ENCODE measurements at regions not wholly inside any gene's neighbourhood (a gene's known extent, or its start where the extent isn't known, plus 50 kb on each side); places are given as distances from the start of the nearest gene placed in this dataset.
"Not testable (repeated sequence)": the region's sequence is repeated elsewhere in the genome, so short reads cannot be mapped to it uniquely, and the experiment has no call there.

GRCh38 chr15:22134941-22135566 is 54.7 kb downstream of the OR4M2 start:
- in situ Hi-C loops (cut with HindIII; ENCODE audit: low pct_unique_long_range_greater_than_20kb, low sequenced_read_pairs); DNase-seq (ENCODE audit: low read depth in 1 of 2, low spot score in 1 of 2): not testable (repeated sequence)

- in situ Hi-C loops (cut with HindIII; ENCODE audit: low pct_unique_long_range_greater_than_20kb, low sequenced_read_pairs); DNase-seq (ENCODE audit: low read depth in 1 of 2, low spot score in 1 of 2): not testable (repeated sequence)
Observed at GRCh38 chr15:22137572-22137971, 57.2 kb downstream of the OR4M2 start.

GRCh38 chr15:22141106-22141505 is 60.8 kb downstream of the OR4M2 start:
- in situ Hi-C loops (cut with HindIII; ENCODE audit: low pct_unique_long_range_greater_than_20kb, low sequenced_read_pairs); DNase-seq (ENCODE audit: low read depth in 1 of 2, low spot score in 1 of 2): not testable (repeated sequence)

DNA sequence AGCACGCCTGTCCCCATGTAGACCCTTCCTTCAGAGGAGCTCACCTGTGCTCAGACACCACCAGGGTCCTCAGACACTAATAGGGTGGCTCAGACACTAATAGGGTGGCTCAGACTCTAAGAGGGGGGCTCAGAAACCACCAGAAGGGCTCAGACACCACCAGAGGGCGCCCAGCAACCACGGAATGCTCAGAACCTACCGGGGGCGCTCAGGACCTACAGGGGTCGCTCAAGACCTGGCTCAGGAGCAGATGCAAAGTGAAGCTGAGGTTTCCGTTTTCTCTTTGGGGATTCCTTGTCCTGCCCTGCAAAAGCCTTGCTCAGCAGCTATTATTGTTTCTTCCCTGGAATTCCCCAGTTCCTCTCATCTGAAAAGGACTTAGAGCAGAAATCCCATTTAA is 67.8 kb downstream of the OR4M2 start:
- in situ Hi-C loops (cut with HindIII; ENCODE audit: low pct_unique_long_range_greater_than_20kb, low sequenced_read_pairs); DNase-seq (ENCODE audit: low read depth in 1 of 2, low spot score in 1 of 2): not testable (repeated sequence)

GRCh38 chr15:22158243-22158642 is 77.9 kb downstream of the OR4M2 start:
- in situ Hi-C loops (cut with HindIII; ENCODE audit: low pct_unique_long_range_greater_than_20kb, low sequenced_read_pairs); DNase-seq (ENCODE audit: low read depth in 1 of 2, low spot score in 1 of 2): not testable (repeated sequence)

DNA sequence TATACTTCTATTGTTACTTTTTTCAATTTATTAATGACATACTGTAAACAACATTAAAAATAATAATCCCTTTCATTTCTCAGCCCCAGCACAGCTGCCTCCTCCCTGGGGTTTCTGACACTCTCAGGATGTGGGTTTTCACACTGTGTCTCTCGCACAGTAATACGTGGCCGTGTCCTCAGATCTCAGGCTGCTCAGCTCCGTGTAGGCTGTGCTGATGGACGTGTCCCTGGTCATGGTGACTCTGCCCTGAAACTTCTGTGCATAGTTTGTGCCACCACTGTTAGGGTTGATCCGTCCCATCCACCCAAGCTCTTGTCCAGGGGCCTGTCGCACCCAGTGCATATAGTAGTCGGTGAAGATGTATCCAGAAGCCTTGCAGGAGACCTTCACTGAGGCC is 80.0 kb downstream of the OR4M2 start:
- DNase-seq (ENCODE audit: low read depth in 1 of 2, low spot score in 1 of 2); in situ Hi-C loops (cut with HindIII; ENCODE audit: low pct_unique_long_range_greater_than_20kb, low sequenced_read_pairs): not testable (repeated sequence)

- DNase-seq (ENCODE audit: low read depth in 1 of 2, low spot score in 1 of 2); in situ Hi-C loops (cut with HindIII; ENCODE audit: low pct_unique_long_range_greater_than_20kb, low sequenced_read_pairs): not testable (repeated sequence)
Observed at GRCh38 chr15:22160741-22161140, 80.4 kb downstream of the OR4M2 start.

DNA sequence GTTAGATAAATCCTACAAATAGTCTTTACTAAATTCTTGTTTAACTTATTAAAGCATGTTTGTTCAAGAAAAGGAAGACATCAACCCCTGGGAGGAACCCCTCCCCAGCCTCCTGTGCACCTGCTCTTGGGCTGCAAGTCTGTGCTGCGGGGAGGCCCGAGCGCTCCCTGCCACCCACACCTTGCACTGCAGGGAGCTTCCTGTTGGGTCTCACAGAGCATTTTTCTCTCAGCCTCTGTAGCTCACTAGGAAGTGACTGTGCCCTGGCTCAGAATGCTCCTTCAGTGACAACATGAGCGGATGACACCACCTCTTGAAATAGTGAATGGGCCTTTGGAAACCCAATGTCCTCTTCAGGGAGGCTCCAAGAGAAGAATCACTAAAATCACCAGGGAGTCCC is 81.1 kb downstream of the OR4M2 start:
- not testable (repeated sequence) for DNase-seq (ENCODE audit: low read depth in 1 of 2, low spot score in 1 of 2)

GRCh38 chr15:22163715-22164114 is 83.4 kb downstream of the OR4M2 start:
- DNase-seq (ENCODE audit: low read depth in 1 of 2, low spot score in 1 of 2); in situ Hi-C loops (cut with HindIII; ENCODE audit: low pct_unique_long_range_greater_than_20kb, low sequenced_read_pairs): not testable (repeated sequence)

More for the DNA sequence above, 81.1 kb downstream of the OR4M2 start:
- in situ Hi-C loops (cut with HindIII; ENCODE audit: low pct_unique_long_range_greater_than_20kb, low sequenced_read_pairs) = not testable (repeated sequence)

GRCh38 chr15:22167521-22167920 is 87.2 kb downstream of the OR4M2 start:
- in situ Hi-C loops (cut with HindIII; ENCODE audit: low pct_unique_long_range_greater_than_20kb, low sequenced_read_pairs); DNase-seq (ENCODE audit: low read depth in 1 of 2, low spot score in 1 of 2): not testable (repeated sequence)

GRCh38 chr15:22173029-22173998 is 93.0 kb downstream of the OR4M2 start:
- DNase-seq (ENCODE audit: low read depth in 1 of 2, low spot score in 1 of 2); in situ Hi-C loops (cut with HindIII; ENCODE audit: low pct_unique_long_range_greater_than_20kb, low sequenced_read_pairs): not testable (repeated sequence)

DNA sequence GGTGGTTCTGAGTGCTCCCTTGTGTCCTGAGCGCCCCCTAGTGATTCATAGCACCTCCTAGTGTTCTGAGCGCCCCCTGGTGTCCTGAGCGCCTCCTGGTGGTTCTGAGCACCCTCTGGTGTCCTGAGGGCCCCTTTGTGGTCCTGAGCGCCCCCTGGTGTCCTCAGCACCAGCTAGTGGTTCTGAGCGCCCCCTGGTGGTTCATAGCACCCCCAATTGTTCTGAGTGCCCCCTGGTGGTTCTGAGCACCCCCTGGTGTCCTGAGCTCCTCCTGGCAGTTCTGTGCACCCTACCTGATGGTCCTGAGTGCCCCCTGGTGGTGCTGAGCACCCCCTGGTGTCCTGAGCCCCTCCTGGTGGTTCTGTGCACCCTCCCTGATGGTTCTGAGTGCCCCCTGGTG is 93.8 kb downstream of the OR4M2 start:
- DNase-seq (ENCODE audit: low read depth in 1 of 2, low spot score in 1 of 2); in situ Hi-C loops (cut with HindIII; ENCODE audit: low pct_unique_long_range_greater_than_20kb, low sequenced_read_pairs): not testable (repeated sequence)

GRCh38 chr15:22177965-22178364 is 97.6 kb downstream of the OR4M2 start:
- DNase-seq (ENCODE audit: low read depth in 1 of 2, low spot score in 1 of 2); in situ Hi-C loops (cut with HindIII; ENCODE audit: low pct_unique_long_range_greater_than_20kb, low sequenced_read_pairs): not testable (repeated sequence)

GRCh38 chr15:22178438-22178837 is 98.1 kb downstream of the OR4M2 start:
- DNase-seq (ENCODE audit: low read depth in 1 of 2, low spot score in 1 of 2); in situ Hi-C loops (cut with HindIII; ENCODE audit: low pct_unique_long_range_greater_than_20kb, low sequenced_read_pairs): not testable (repeated sequence)

GRCh38 chr15:22179043-22179442 is 98.7 kb downstream of the OR4M2 start:
- in situ Hi-C loops (cut with HindIII; ENCODE audit: low pct_unique_long_range_greater_than_20kb, low sequenced_read_pairs); DNase-seq (ENCODE audit: low read depth in 1 of 2, low spot score in 1 of 2): not testable (repeated sequence)

DNA sequence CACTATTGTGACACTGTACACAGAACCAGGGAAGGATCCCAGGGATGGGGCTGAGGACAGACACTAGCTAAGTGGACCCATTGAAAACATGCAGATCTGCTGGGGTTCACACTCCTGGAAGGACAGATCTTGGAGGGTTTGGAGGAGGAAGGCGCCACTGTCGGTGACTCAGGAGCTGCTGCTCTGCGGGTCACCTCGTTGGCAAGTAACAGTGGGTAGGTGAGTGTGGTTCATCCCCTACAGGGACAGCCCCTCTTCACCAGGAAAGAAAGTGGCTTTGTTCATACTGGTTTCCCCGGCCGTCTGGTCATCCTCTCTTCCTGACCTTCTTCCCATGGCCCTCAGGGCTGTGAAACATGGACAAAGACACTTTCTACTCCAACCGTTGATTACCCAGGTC is 100.3 kb downstream of the OR4M2 start:
- in situ Hi-C loops (cut with HindIII; ENCODE audit: low pct_unique_long_range_greater_than_20kb, low sequenced_read_pairs); DNase-seq (ENCODE audit: low read depth in 1 of 2, low spot score in 1 of 2): not testable (repeated sequence)

GRCh38 chr15:22184678-22185077 is 104.4 kb downstream of the OR4M2 start:
- DNase-seq (ENCODE audit: low read depth in 1 of 2, low spot score in 1 of 2); in situ Hi-C loops (cut with HindIII; ENCODE audit: low pct_unique_long_range_greater_than_20kb, low sequenced_read_pairs): not testable (repeated sequence)

GRCh38 chr15:22186846-22187532 is 106.7 kb downstream of the OR4M2 start:
- DNase-seq (ENCODE audit: low read depth in 1 of 2, low spot score in 1 of 2); in situ Hi-C loops (cut with HindIII; ENCODE audit: low pct_unique_long_range_greater_than_20kb, low sequenced_read_pairs): not testable (repeated sequence)
